Activated T-helper 2 cell treated with anti-CD3 and anti-CD28 coated beads, Interferon-gamma antibody, Interleukin-2, Interleukin-4, amounts not matched to agents 10 μg/mL and 5 μg/mL and 100 μg/mL, durations not matched to agents 14 hours and 24 hours and 36 hours (primary cell): ENCODE measurements at regions not wholly inside any gene's neighbourhood (a gene's known extent, or its start where the extent isn't known, plus 50 kb on each side); places are given as distances from the start of the nearest gene placed in this dataset.
A peak's percentile ranks its signal among the peaks of the same experiment; 100 is the strongest.

ENCODE experiments used
- DNase-seq: peaks from one replicate; pipeline ENCODE4 v3.0.0; 2021; ENCODE audit warnings: low spot score
- H3K27ac Mint-ChIP-seq: one replicate; pipeline ENCODE4 v1.8.0; 2021; ENCODE audit warnings: mixed read lengths
- H3K27me3 Mint-ChIP-seq: one replicate; pipeline ENCODE4 v1.8.0; 2021; ENCODE audit warnings: low read depth, mixed read lengths
- H3K36me3 Mint-ChIP-seq: one replicate; pipeline ENCODE4 v1.8.0; 2021; ENCODE audit warnings: low read depth, mixed read lengths
- H3K4me1 Mint-ChIP-seq: one replicate; pipeline ENCODE4 v1.8.0; 2021; ENCODE audit warnings: low read depth, mixed read lengths
- H3K4me3 Mint-ChIP-seq: one replicate; pipeline ENCODE4 v1.8.0; 2021; ENCODE audit warnings: low read depth, mild to moderate bottlenecking, moderate library complexity, mixed read lengths
- H3K9me3 Mint-ChIP-seq: one replicate; pipeline ENCODE4 v1.8.0; 2021; ENCODE audit warnings: mixed read lengths
- intact Hi-C: fragments of 100-400 bp; cut with micrococcal nuclease; formaldehyde crosslinking; loops from one replicate; pipeline ENCODE4 v1.15.1; 2023

GRCh38 chr12:11580125-11580751 lies 69.2 kb upstream of the ETV6 start:
- no peak for DNase-seq
- intact Hi-C loops = loop anchor here (2.0 to 10.0 kb wide), 3 partner anchors 155 to 431 kb away; no protein-coding TSS in a partner anchor
- Mint-ChIP-seq H3K36me3 (no peaks in the 10 kb centered on the region), H3K9me3 (no peaks in the 10 kb centered on the region), H3K27me3 (peaks cover 39% of the 10 kb centered on the region), H3K4me1 (peaks cover 14% of the 10 kb centered on the region), H3K4me3 (no peak overlapping the region), H3K27ac (no peak overlapping the region)

DNA sequence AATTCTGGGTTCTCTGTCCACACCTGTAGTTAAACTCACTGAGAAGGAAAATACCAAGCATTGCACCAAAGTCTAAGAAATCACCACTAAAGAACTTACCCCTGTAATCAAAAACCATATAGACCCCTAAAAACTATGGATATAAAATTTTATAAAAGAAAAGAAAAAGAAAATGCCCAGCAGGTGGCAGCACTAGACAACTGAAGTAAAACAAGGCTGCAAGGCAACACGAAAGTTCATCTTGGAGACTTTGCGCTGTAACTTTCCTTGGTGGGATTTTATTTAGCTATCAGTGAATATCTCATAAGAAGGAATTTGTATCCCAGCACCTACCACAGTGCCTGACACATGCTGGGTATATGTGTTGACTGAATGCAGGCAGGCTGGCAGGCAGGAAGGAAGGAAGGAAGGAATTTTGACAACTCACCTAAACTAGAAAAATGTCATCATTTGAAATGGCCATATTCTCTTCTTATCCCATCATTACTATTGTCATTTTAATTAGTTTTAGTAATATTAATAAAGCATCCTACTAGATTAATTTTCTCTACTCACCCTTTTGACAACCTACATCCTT lies 68.2 kb upstream of the ETV6 start:
- no peaks in the 10 kb centered on the region for H3K9me3 Mint-ChIP-seq
- H3K4me1 Mint-ChIP-seq = peaks cover 14% of the 10 kb centered on the region
- no peak overlapping the region for H3K27ac Mint-ChIP-seq
- peak; percentile 32 for DNase-seq
- no peak overlapping the region for H3K4me3 Mint-ChIP-seq
- intact Hi-C loops = loop anchor here (1.0 to 10.0 kb wide), 4 partner anchors 154 to 452 kb away; no protein-coding TSS in a partner anchor
- peaks cover 38% of the 10 kb centered on the region for H3K27me3 Mint-ChIP-seq
- no peaks in the 10 kb centered on the region for H3K36me3 Mint-ChIP-seq

DNA sequence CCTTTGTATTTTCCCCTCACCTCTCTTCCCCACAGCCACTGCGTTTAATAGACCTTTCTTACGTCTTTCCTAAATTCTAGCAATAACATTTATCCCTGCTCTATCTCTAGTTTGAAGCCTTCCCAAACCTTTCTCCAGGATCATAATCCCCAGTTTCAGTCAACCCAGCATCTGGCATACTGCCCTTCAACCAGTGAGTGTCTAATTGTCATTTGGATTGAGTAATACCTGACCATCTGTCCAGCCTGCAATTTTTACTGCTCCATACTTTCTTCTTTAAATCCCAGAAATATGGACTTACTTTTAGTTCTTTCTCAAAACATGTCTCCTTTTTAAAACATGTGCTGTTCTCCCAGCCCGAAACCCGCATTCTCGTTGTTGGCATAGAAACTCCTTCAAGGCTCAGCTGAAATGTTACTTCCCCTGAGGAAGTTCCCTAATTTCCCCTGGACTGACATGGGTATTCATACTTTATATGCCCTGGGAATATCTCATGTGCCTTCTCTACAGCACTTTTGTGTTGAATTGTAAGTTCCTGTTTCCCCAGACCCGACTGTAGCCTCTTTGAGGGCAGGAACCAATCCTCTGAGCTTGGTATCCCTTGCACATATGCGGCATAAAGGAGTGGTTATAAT lies 65.1 kb upstream of the ETV6 start:
- H3K4me3 Mint-ChIP-seq = no peak overlapping the region
- H3K27ac Mint-ChIP-seq = no peak overlapping the region
- intact Hi-C loops = loop anchor here (5.0 to 10.0 kb wide), 2 partner anchors 150 to 253 kb away; no protein-coding TSS in a partner anchor
- no peaks in the 10 kb centered on the region for H3K9me3 Mint-ChIP-seq
- DNase-seq = no peak
- H3K27me3 Mint-ChIP-seq = peaks cover 32% of the 10 kb centered on the region
- peaks cover 8% of the 10 kb centered on the region for H3K4me1 Mint-ChIP-seq
- H3K36me3 Mint-ChIP-seq = no peaks in the 10 kb centered on the region

GRCh38 chr12:11592484-11592883 lies 57.0 kb upstream of the ETV6 start:
- no peak overlapping the region for H3K4me3 Mint-ChIP-seq
- intact Hi-C loops = no loop called here
- no peaks in the 10 kb centered on the region for H3K36me3 Mint-ChIP-seq
- H3K27me3 Mint-ChIP-seq = peaks cover 17% of the 10 kb centered on the region
- H3K27ac Mint-ChIP-seq = no peak overlapping the region
- H3K4me1 Mint-ChIP-seq = peaks cover 4% of the 10 kb centered on the region
- no peaks in the 10 kb centered on the region for H3K9me3 Mint-ChIP-seq
- DNase-seq = no peak

DNA sequence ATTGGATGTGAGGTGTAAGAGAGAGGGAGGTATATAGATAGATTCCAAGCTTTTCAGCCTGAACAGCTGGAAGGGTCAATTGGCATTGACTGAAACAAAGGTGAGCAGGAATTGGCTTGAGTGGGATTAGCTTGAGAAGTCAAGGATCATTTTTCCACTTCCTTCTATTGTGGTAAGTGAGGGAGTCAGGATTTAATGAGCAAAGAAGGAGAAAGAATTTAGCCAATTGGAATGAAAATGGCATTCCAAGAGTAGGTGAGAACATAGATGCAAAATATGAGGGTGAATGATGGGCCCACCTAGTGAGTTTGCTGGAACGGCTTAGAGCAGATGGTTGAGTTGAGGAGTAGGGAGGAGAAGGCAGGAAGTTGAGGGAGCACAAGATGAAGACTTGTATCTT lies 56.5 kb upstream of the ETV6 start:
- intact Hi-C loops = no loop called here
- H3K4me1 Mint-ChIP-seq = peaks cover 4% of the 10 kb centered on the region
- H3K9me3 Mint-ChIP-seq = no peaks in the 10 kb centered on the region
- no peak overlapping the region for H3K27ac Mint-ChIP-seq
- H3K36me3 Mint-ChIP-seq = no peaks in the 10 kb centered on the region
- DNase-seq = no peak
- peaks cover 17% of the 10 kb centered on the region for H3K27me3 Mint-ChIP-seq
- H3K4me3 Mint-ChIP-seq = no peak overlapping the region

GRCh38 chr12:11595080-11595479 lies 54.4 kb upstream of the ETV6 start:
- H3K9me3 Mint-ChIP-seq = no peaks in the 10 kb centered on the region
- no peak overlapping the region for H3K4me3 Mint-ChIP-seq
- H3K27me3 Mint-ChIP-seq = peaks cover 17% of the 10 kb centered on the region
- peaks cover 1% of the 10 kb centered on the region for H3K4me1 Mint-ChIP-seq
- intact Hi-C loops = no loop called here
- no peak overlapping the region for H3K27ac Mint-ChIP-seq
- DNase-seq = no peak
- H3K36me3 Mint-ChIP-seq = no peaks in the 10 kb centered on the region

DNA sequence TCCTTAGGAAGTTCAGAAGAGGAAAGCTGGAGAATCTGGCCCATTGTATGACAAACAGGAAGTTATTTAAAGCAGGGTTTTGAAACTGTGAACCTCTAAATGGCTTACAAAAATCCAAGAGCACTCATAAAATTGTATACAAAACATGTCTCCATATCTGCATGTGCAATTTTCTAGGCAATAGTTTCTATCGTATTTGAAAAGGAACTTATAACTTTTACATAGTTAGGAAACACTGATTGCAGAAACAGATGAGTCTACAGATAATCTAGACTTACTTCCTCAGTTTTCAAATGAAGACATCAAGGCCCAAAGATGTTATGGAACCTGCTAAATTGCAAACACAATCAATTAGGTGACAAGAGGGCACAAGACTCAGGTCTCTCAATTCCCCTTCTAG lies 53.3 kb upstream of the ETV6 start:
- intact Hi-C loops = no loop called here
- Mint-ChIP-seq H3K4me3 (no peak overlapping the region), H3K36me3 (no peaks in the 10 kb centered on the region), H3K27ac (no peak overlapping the region), H3K27me3 (peaks cover 13% of the 10 kb centered on the region), H3K9me3 (no peaks in the 10 kb centered on the region), H3K4me1 (peaks cover 5% of the 10 kb centered on the region)
- DNase-seq = no peak

DNA sequence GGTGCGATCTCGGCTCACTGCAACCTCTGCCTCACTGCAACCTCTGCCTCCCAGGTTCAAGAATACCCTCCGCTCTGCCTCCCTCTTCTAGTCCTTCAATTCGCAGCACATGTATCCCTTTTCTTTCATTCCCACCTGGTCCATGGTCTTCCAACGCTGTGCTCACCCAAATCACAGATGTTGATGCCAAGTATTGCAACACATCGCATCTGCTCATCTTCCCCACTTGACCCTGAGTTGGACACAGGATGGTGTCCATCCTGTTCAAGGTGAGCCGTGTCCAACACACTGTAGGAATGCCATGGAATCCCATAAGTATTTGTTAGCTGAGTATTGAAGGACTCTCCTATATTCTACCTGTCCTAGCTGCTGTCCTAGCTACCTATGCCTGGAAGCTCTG lies 50.6 kb upstream of the ETV6 start:
- no peak overlapping the region for H3K27ac Mint-ChIP-seq
- no peaks in the 10 kb centered on the region for H3K36me3 Mint-ChIP-seq
- peaks cover 4% of the 10 kb centered on the region for H3K27me3 Mint-ChIP-seq
- H3K4me3 Mint-ChIP-seq = no peak overlapping the region
- no peaks in the 10 kb centered on the region for H3K9me3 Mint-ChIP-seq
- H3K4me1 Mint-ChIP-seq = peaks cover 7% of the 10 kb centered on the region
- no peak for DNase-seq
- intact Hi-C loops = no loop called here
